ENCODE measurements at regions not wholly inside any gene's neighbourhood (a gene's known extent, or its start where the extent isn't known, plus 50 kb on each side); places are given as distances from the start of the nearest gene placed in this dataset.

DNA sequence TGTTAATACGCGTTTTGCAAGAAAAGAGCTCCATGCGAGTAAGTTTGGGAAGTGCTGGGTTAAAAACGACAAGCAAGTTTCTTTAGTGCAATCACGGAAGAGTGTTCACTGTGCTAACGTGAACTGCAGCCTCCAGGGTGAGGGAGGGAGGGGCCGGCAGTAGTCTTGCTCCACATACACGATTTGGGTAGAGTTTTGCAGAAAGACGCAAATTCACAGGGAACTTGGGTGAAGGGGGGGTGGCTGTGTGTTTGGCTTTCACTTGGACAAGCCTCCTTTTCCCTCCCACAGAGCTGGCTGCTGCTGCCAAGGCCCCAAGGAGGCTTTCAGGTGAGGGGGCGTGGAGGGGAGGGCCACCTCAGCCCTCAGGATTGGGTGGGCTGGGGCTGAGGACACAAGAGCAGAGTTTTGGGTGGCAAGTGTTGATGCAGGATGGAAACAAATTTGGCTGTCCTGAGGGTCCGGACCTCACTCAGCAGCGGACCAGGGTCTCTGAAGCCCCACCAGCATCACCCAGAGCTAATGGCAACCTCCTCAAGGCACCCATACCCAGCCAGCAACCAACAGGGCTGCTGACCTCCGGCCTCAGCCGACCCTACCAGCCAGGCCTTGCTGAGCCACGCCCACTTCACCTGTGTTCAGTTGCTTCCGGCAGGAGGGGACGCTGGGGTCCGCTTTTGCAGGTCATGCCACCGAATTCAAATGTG lies 204.5 kb downstream of the ERMARD start:
- Histone ChIP-seq H3K36me3 (ENCODE audit: control insufficient read depth in 2 of 2, extremely low read depth in 1 of 2, insufficient read depth in 2 of 2, low read length in 2 of 2) (no peaks in the 10 kb centered on the region), H3K4me2 (ENCODE audit: insufficient read depth, low read length) (no peak overlapping the region), H3K9me3 (replicated peaks; ENCODE audit: control insufficient read depth, insufficient read depth, low read length) (no peaks in the 10 kb centered on the region), H4K20me1 (replicated peaks; ENCODE audit: control insufficient read depth, extremely low read depth, insufficient read depth, low read length) (no peaks in the 10 kb centered on the region), H3K27me3 (ENCODE audit: control insufficient read depth in 2 of 2, insufficient read depth in 2 of 2, low read length in 2 of 2) (peaks cover 0 to 5% of the 10 kb centered on the region in 2 experiments), H3K27ac (ENCODE audit: insufficient read depth, low read depth, low read length) (no peak overlapping the region), H2AFZ (ENCODE audit: low read depth, low read length) (no peak overlapping the region), H3K4me1 (ENCODE audit: control insufficient read depth, extremely low read depth, insufficient read depth, low read length) (peaks cover 2% of the 10 kb centered on the region), H3K79me2 (ENCODE audit: control insufficient read depth, insufficient read depth, low read length) (no peaks in the 10 kb centered on the region), H3K9ac (replicated peaks; ENCODE audit: extremely low read depth, insufficient read depth, low read length) (no peak overlapping the region), H3K4me3 (replicated peaks in 1 of 3; ENCODE audit: insufficient read depth in 1 of 3, low read depth in 1 of 3, low read length in 3 of 3) (no peak overlapping the region), H3K9me1 (replicated peaks; ENCODE audit: control insufficient read depth, extremely low read depth, insufficient read depth, low read length) (no peaks in the 10 kb centered on the region)
- ChIA-PET POLR2A (no interaction called here), CTCF (interaction anchor here (0.5 to 1.0 kb wide), 4 partner anchors 9 to 1068 kb away, joined by 3 to 7 read pairs (median 3); no protein-coding TSS in a partner anchor)
- TF ChIP-seq JUN (IDR thresholded peaks at IDR 0.05; ENCODE audit: borderline replicate concordance, insufficient read depth, insufficient read length, low read depth) (no peak), EZH2 (IDR thresholded peaks at IDR 0.05; ENCODE audit: borderline replicate concordance, low read depth, low read length, severe bottlenecking) (no peak), FOS (IDR thresholded peaks at IDR 0.05; ENCODE audit: borderline replicate concordance, insufficient read depth, low read length) (no peak), POLR2AphosphoS5 (IDR thresholded peaks at IDR 0.05; ENCODE audit: insufficient read depth, low read depth, low read length) (no peak), MYC (IDR thresholded peaks at IDR 0.05; ENCODE audit: low read depth, low read length) (no peak), GATA2 (IDR thresholded peaks at IDR 0.05; ENCODE audit: insufficient read depth, insufficient read length, low read depth, low read length) (no peak), POLR2A (IDR thresholded peaks at IDR 0.05; ENCODE audit: low read depth, low read length) (no peak)
- TF ChIP-seq, protein P1, sequence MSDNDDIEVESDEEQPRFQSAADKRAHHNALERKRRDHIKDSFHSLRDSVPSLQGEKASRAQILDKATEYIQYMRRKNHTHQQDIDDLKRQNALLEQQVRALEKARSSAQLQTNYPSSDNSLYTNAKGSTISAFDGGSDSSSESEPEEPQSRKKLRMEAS (IDR thresholded peaks at IDR 0.05; ENCODE audit: insufficient read depth, insufficient read length): no peak
- TF ChIP-seq, protein P2, sequence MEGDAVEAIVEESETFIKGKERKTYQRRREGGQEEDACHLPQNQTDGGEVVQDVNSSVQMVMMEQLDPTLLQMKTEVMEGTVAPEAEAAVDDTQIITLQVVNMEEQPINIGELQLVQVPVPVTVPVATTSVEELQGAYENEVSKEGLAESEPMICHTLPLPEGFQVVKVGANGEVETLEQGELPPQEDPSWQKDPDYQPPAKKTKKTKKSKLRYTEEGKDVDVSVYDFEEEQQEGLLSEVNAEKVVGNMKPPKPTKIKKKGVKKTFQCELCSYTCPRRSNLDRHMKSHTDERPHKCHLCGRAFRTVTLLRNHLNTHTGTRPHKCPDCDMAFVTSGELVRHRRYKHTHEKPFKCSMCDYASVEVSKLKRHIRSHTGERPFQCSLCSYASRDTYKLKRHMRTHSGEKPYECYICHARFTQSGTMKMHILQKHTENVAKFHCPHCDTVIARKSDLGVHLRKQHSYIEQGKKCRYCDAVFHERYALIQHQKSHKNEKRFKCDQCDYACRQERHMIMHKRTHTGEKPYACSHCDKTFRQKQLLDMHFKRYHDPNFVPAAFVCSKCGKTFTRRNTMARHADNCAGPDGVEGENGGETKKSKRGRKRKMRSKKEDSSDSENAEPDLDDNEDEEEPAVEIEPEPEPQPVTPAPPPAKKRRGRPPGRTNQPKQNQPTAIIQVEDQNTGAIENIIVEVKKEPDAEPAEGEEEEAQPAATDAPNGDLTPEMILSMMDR (IDR thresholded peaks at IDR 0.05; ENCODE audit: extremely low read depth in 1 of 2, insufficient read depth in 1 of 2, low read depth in 1 of 2, low read length in 2 of 2): no peak
- FAIRE-seq: no peak
- intact Hi-C loops (cut with micrococcal nuclease) (no loop called here), dilution Hi-C loops (cut with MboI; ENCODE audit: extremely low pct_ligation_motif_present, low sequenced_read_pairs) (no loop called here)
- no peak for DNase-seq (ENCODE audit: low read depth, low spot score)
- BruUV-seq (replicated peaks): no TSS peak
